NOMO-1 treated with DMSO at 0.1 percent for 48 hours (cell line): ENCODE measurements at regions not wholly inside any gene's neighbourhood (a gene's known extent, or its start where the extent isn't known, plus 50 kb on each side); places are given as distances from the start of the nearest gene placed in this dataset.
"Not testable (repeated sequence)": the region's sequence is repeated elsewhere in the genome, so short reads cannot be mapped to it uniquely, and the experiment has no call there.

Experiments
- DNase-seq: peaks from one replicate; lab custom pipeline; 2025; ENCODE audit not compliant: unreplicated experiment; lab: John Stamatoyannopoulos, UW

- peak; percentile 88 for DNase-seq
Observed at GRCh38 chr16:62755938-62756337, 719.7 kb upstream of the CDH8 start.

GRCh38 chr16:62752854-62753253 lies 716.6 kb upstream of the CDH8 start:
- DNase-seq = no peak

GRCh38 chr16:62751218-62751617 lies 715.0 kb upstream of the CDH8 start:
- DNase-seq = peak; percentile 52

GRCh38 chr16:62741692-62742091 lies 705.5 kb upstream of the CDH8 start:
- DNase-seq = no peak

- no peak for DNase-seq
Observed at GRCh38 chr16:62738666-62739460, 702.6 kb upstream of the CDH8 start.

GRCh38 chr16:62732092-62732491 lies 695.9 kb upstream of the CDH8 start:
- no peak for DNase-seq

- not testable (repeated sequence) for DNase-seq
Observed at GRCh38 chr16:62724670-62725269, 688.5 kb upstream of the CDH8 start.

GRCh38 chr16:62720651-62721050 lies 684.4 kb upstream of the CDH8 start:
- no peak for DNase-seq

GRCh38 chr16:62717026-62717425 lies 680.8 kb upstream of the CDH8 start:
- DNase-seq = no peak

GRCh38 chr16:62715701-62716100 lies 679.5 kb upstream of the CDH8 start:
- DNase-seq = no peak

GRCh38 chr16:62712566-62712965 lies 676.3 kb upstream of the CDH8 start:
- DNase-seq = no peak

GRCh38 chr16:62711797-62712196 lies 675.6 kb upstream of the CDH8 start:
- no peak for DNase-seq

- no peak for DNase-seq
Observed at GRCh38 chr16:62709794-62710193, 673.6 kb upstream of the CDH8 start.

- no peak for DNase-seq
Observed at GRCh38 chr16:62701426-62701825, 665.2 kb upstream of the CDH8 start.

GRCh38 chr16:62700426-62701294 lies 664.4 kb upstream of the CDH8 start:
- no peak for DNase-seq

GRCh38 chr16:62692685-62693084 lies 656.4 kb upstream of the CDH8 start:
- DNase-seq = peak; percentile 6

- no peak for DNase-seq
Observed at GRCh38 chr16:62681819-62682218, 645.6 kb upstream of the CDH8 start.

- no peak for DNase-seq
Observed at GRCh38 chr16:62678796-62679195, 642.6 kb upstream of the CDH8 start.

- no peak for DNase-seq
Observed at GRCh38 chr16:62676306-62676705, 640.1 kb upstream of the CDH8 start.

- no peak for DNase-seq
Observed at GRCh38 chr16:62665269-62665668, 629.0 kb upstream of the CDH8 start.

GRCh38 chr16:62664566-62664965 lies 628.3 kb upstream of the CDH8 start:
- DNase-seq = no peak

- DNase-seq = no peak
Observed at GRCh38 chr16:62661435-62661834, 625.2 kb upstream of the CDH8 start.
